Suppressor macrophage treated with lipopolysaccharide for 4 hours (primary cell): ENCODE measurements at regions not wholly inside any gene's neighbourhood (a gene's known extent, or its start where the extent isn't known, plus 50 kb on each side); places are given as distances from the start of the nearest gene placed in this dataset.
"Not testable (repeated sequence)": the region's sequence is repeated elsewhere in the genome, so short reads cannot be mapped to it uniquely, and the experiment has no call there.

Experiments
- DNase-seq: peaks from one replicate; pipeline ENCODE4 v3.0.0-alpha.2; 2020

DNA sequence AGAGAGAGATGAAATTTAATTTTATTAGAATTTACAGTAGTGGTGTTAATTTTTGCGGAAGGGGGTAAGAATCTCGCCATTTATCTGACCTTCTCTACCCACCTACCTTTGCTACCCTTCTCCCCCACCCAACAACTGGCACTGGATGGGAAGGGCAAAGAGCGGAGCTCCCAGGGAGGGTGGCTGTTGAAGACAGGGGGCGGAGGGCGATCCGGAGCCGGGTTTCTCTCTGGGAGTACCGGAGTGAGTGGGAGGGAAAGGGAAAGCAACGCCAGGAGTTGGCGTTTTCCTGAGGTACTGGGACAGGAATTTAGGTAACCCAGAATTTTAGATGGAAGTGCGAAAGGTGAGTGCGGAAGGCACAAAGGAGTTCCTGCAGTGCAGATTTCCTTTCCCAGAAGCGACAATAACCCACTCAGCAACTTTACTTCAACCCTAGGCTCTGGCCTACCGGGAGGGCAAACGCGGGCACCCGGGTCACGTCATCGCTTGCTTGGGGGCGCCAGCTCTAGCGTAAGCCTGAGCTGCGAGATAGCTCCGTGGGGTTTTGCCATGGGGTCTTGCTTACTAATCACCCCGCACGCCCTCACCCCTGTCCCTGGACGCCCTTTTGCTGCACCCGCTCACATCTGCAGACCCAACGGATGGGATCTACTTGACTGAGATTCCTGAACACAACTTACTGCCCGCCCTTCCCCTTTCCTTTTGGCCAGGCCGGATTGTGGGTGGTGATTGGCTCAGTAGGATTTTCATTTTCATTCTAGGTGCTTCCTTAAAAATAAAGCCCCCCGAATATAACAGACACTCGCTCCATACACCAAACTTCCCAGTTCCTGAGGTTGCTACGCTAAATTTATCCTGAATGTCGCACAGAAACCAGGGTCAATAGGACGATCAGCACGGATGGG lies 413.0 kb upstream of the ESRRG start:
- no peak for DNase-seq

DNA sequence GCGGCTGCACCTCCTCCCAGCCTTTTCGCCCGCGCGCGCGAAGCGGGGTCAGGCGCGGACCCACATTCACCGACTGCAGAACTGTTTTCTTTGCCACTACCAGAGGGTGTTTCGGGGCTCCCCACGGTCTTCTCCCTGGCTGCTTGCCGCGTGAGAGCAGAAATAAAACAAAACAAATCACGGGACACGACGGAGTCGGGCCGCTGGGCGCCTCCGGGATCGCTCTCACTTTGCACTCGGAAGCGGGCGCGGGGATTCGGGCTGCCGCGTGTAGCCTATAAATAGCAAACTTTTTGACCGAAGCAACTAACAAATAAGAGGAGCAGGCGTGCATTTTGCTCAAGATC lies 412.3 kb upstream of the ESRRG start:
- DNase-seq = no peak

DNA sequence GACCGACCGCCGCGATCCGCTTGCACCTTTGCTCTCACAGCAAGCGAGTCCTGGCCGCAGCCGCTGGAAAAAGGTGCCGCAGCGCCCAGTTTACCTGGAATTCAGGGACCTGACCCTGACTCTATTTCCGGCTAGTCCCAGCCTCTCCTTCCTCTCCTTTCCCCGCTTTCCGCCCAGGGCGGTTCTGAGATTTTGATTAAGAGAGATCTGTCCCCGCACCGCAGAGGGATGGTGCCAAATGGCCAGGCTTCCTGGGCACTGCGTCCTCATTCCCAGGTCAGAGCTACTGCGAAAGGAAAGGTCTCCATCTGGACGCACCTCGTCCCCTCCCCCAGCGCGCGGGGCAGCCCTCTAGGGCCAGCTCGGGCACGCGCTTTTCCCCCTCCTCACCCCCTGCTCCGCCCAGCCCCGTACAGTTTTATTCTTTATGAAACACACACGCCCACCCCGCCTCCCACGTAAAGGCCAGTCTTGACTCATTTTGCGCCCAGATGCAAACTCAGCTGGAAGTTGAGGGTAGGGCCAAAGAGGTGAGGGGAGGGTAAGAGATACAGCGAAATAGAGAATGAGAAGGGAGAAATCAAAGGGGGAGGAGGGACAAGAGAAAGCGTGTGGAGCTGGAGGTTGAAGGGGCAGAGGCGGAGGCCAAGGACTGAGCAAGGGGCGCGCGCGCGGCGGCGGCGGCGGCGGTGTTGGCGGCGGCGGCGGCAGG lies 411.8 kb upstream of the ESRRG start:
- no peak for DNase-seq

DNA sequence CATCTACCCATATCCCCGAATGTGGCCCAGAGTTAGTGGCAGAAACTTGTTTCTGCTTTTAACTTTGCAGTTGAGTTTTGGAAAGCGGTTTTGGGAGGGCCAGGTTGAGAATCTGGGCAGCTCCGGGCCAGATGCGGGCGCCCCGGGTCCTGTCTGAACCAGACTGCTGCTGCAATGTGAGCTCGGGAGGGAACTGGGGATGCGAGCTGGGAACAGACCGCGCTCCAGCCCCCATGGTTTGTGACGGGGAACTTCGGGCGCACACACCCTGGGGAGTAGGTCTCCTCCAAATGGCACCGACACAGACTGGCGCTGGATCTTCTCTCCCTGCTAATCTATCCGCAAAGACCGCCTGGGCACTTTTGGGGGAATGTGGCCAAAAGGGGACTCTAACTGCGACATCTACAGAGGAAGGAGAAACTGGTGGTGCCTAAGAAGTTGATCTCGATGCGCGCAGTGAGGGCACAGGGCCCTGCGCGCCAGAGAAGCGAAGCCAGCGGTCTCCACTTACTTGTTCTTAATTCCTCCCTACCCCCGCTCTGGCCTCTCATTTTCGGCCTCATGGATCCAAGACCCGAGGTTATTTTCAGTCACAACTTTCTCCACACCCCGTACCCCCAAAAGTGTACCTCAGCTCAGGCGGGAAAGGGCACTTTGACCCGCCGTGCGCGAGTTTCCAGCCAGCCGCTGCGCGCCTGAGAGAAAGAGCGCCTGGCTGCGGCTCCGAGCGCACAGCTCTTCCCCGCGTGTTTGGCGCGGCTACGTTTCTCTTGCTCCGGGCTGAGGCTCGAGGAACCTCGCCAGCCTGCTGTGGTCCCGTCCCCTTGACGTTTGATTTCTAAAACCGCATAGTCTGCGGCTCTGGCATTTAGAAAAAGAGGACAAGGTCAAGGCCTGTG lies 411.0 kb upstream of the ESRRG start:
- no peak for DNase-seq

DNA sequence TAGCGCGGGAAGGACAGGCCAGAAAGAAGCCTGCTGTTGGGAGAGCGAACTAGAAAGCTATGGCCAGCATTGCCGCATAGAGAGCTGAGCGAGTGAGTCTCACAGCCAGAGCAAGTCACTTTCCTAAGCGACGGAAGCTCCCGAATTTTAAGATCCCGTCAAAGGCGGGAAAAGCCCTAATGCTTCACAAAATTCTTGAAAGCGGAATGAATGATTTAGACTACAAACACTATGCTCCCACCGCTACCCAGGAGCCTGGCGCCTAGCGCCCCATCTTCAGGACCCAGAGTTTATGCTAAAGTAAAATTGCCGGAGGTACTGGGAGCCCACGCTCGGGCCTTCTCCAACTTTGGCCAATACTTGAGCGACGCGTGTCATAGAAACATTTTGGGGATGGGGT lies 409.9 kb upstream of the ESRRG start:
- DNase-seq = no peak

DNA sequence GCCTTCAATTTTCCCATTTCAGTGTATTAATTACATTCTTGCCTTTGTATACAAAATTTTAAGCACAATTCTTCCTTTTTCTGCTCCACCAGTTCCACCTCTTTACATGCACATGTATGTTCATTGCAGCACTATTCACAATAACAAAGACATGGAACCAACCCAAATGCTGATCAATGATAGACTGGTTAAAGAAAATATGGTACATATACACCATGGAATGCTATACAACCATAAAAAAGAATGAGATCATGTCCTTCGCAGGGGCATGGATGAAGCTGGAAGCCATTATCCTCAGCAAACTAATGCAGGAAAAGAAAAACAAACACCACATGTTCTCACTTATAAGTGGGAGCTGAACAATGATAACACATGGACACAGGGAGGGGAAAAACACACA lies 400.1 kb upstream of the ESRRG start:
- not testable (repeated sequence) for DNase-seq

DNA sequence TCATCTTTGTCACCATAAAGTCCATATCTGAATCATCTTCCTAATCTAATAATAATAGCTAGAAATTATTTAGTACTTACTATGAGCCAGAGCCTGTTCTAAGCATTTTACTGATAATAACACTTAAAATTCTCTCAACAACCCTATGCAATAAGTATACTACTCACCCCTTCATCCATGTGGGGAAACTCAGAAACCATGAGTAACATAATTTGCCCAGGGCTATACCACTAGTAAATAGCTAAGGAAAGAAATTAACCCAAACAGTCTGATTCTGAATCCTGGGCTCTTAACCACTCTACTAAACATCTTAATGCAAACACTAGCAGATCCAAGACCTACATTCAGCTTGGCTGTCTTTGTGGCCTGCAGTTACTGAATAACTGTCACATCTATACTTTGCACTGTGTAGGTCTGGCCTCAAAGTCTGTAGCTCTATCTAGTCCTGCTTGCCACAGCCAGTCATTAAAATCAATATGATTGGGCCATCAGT lies 394.8 kb upstream of the ESRRG start:
- no peak for DNase-seq

DNA sequence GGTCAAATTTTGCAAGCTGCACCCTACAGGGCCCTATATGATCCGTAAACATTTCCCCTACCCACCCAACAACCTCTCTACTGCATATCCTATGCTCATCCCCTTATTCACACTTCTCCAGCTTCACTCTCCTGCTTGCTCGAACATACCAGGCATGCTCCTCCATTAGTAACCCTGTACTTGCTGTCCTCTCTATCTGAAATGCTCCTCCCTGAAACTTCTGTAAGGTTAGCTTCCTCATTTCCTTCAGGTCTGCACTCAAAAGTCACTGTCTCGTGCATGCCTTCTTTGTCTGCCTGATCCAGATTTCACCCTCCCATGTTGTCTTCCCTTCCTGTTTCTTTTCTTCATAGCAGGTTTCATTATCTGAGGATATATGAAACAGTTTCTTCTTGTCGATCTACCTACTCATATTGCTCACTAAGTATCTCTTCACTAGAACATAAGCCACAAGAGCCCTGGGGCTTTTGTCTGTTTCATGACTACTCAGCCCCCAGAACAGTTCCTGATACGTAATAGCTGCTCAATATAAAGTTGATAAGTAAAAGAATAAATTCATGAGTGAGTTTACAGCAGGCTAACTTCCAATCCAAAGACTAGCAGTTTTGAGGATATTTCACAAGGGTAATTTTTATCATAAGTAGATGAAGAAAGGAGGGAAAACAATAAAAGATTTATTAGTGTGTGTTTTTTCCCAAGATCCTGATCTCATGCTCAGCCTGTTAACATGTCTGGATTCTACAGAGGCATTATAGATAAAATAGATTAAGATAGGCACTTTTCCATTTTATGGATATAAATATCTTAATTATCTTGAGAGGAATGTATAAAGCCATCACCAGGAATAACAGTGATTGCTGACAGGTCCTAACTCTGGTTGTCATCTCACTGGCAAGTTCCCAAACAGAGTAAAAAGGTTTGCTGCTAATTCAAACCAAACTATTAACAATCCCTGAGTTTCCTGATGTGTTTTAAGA lies 392.5 kb upstream of the ESRRG start:
- no peak for DNase-seq

DNA sequence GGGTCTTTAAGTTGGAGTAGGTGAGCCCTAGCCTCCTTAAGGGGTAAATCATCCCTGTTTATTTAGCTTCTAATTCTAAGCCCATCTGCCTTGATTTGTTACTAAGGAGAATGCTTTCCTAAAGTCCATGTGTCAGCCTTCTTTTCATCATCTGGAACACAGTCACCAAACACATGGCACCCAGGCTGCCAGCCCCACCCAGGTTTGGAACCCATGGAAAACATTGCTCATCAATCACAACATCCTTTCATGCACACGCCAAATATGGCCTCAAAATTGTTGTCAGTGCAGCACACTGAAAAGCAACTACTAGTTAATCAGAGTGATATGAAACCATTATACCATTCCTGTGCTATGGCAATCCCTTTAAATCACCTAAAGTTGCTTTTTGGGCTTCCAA lies 386.7 kb upstream of the ESRRG start:
- no peak for DNase-seq

DNA sequence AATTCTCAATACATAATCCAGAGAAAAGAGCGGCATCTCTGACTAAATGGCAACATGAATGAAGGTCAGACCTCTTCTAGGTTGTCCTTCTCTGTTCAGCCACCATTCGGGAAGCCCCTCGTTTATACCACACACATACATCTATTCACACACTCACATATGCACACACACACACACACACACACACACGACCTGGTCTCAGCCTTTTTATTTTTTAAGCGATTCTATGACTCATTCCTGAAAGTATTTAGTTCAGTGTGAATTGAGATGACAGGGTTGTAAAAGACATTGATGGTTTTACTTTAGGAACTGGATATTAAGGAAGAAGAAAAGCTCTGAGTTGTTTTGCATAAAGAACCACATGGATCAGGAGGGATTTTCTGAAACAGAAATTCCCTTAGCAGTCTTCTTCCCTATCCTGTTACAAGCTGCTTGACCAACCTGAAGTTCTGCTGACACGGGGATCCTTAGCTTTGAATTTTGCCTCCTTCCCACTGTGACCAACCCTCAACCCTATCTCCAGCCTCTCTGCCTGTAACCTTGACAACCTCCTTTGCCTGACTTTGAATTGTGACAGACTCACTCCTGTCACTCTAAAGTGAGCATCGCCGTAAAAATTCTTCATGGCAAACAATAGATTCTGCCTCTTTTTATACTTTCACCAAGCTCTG lies 383.1 kb upstream of the ESRRG start:
- DNase-seq = no peak

DNA sequence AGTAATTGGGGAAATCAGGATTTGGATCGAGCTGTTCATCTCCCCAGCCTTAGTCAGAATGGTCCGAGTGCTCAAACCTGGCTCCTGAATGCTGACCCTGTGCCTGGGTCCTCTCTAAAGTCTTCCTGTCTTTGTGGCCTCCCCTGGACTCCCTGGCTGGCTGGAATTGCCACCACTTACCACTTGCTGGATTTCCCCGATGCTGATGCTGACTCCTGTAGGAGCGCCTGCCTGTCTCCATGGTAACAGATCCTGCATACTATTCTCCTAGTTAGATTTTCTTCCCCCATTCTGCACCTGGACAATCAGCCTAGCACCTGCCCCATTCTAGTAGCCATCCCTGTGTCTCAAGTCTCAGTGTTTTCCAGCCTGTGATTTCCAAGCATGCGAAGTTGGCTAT lies 382.2 kb upstream of the ESRRG start:
- DNase-seq = no peak

DNA sequence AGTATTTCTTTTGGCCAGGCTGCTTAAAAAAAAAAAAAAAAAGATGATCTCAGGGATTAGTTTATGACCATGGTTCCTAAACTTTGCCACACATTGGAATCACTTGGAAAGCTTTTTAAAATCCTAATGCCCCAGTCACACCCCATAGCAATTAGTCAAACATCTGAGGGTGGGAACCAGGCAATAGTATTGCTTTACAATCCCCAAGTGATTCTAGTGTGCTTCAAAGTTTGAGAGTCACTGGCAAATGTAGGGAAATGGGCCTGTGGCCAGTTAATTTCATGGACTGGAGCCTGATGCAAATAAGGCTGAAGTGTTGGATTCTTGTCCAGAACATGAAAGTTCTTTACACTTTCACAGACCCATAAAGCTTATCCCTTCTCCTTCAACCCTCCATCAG lies 374.6 kb upstream of the ESRRG start:
- DNase-seq = no peak

DNA sequence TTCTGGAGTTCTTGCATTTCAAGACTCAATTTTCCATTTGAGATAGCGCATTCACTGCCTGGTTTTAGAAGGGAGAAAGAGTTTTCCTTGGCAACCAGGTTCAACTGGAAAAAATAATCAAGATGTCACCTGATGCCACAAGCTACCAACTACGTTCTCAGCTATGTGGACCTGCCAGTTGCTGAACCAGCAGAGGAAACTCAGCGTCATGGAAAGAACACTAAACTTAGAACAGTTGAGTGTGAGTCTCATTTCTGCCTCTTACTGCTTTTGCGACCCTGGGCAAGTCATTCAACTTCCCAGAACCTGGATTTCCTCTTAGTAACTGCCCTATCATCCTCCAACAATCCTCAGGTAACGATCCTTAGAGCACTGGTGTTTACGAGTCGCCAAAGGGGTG lies 373.0 kb upstream of the ESRRG start:
- DNase-seq = no peak

DNA sequence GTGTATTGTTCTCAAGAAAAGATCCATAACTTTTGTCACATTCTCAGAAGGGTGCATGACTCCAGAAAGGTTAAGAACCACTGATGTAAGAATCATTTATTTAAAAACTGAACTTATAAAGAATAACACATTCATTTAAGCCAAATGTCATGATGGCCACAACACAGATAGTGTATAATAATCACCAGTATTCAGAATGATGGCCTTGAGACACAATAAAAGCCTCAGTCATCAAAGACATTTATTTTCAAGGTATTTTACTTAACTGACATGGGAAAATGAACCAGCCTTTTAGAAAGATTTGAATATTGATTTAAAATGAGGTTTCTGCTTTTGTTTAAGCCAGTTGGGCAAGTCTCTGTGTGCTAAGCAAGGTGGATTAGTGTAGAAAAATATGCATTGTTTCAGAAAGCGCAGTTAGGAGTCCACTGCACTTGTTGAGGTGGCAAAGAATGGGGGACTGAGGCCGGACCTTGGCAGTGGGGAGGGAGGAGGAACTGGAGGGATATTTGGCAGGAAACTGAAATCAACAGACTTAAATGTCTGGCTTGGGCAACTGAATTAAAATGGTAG lies 371.9 kb upstream of the ESRRG start:
- DNase-seq = no peak

DNA sequence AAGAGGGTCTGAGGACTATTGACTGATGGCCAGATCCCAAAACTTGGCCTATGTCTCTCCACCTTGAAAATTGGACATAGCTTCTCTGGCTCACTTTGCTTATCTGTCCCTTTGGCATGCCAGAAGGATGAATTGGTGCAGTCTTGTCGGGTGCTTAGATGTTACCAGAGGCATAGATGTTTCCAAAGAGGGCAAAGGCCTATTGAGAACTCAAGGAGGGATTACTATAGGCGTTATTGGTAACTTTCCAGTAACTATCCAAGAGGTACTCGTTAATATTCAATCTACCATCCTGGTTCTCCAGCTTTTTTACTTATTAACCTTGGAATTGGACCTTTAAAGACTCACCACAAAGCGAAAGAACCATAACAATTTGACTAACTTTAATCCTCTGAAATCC lies 368.3 kb upstream of the ESRRG start:
- no peak for DNase-seq

DNA sequence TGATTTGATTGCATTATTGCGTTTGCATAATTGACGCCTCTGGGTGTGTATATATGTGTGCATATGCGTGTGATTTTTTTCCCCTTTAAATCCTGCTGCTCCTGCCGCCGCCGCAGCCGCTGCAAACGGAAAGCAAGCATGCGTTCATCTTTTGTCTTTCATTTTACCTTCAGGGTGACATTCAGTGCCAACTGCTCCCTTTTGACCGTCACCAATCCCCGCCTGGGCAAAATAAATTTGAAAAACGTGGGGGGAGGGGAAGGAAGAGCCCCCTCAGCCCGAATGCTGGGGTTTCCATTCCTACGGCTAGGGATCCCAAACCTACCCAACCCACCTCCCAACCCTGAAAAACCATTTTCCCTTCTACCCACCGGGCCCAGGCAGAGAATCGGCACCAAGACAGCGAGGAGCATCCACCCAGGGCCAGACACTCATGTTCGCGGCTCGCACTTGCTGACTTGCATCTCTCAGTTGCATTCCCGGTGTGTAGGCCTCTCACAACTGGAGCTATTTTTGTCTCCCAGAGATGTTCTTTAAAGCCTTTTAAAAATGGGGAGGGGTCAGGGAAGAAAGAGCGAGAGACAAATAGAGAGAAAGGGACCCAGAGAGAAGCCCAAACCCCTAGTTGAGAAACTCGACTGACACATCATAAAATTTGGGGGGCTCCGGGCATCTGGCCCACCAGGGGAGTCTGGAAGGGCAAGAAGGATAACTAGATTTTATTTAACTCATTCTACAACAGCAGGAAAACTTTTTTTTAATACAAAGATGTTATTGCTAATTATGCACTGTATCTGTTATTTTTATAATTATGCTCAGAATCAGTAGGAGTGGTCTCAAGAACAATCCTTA lies 367.1 kb upstream of the ESRRG start:
- DNase-seq = no peak

DNA sequence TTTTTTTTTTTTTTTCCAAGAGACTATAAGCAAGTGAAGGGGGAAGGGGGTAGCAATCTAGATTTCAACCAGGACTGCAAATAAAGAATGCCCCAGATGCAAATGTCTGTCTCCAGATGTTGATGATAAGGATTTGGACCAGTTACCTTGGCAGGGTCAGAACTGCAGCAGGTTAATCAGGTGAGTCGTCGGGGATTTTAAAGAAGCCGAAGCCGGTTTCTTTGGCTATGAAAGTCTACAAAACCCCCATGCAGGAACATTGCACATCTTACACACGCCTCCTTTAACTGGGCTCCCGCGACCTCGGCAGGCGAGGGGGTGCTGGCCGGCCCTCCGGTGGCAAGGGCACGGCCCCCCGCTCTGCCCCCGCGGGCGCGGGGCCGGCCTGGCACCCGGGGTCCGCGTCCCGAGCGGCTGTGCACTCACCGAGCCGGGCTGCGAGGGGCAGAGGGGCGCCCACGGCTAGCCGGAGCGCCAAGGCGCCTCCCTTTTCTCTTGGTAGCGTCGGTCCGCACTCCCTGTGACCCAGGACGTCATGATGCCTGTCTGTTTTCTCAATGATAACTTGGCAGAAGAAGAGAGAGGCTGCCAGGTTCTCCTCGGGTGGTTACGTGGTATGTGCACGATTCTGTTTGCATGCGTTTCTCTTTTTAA lies 366.3 kb upstream of the ESRRG start:
- DNase-seq = no peak

DNA sequence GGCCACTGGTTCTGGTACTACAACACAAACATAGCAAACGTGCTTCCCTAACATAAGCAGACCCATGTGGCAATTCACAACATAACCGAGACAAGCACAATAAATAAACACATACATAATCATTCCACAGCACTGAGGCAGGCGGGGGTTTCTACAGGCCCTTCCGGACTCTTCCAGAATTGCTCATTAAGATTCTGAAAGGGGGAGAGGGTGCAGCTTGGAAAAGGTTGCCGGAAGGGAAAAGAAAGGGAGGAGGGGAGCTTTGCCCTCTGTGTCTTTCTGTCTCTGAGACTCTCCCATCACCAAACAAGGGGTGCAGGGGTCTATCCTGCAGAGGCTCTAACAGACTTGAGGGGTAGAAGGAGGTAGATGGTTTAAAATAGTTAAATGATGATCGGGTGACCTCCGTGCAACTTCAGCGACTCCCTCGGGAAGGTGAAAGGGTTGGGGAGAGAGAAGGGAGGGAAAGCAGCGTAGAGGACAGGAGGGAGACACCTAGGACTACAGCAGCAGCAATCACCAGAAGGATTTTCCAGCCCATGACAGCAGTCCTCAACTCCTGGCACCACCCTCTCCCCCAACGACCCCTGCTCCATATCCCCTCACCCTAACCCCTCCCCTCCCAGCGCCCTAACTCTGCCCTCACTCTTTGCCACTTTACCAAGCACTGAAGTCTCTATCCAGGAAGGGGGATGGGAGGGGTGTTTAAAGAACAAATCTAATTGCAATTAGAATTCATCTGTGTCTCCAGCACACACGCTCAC lies 365.5 kb upstream of the ESRRG start:
- DNase-seq = no peak

DNA sequence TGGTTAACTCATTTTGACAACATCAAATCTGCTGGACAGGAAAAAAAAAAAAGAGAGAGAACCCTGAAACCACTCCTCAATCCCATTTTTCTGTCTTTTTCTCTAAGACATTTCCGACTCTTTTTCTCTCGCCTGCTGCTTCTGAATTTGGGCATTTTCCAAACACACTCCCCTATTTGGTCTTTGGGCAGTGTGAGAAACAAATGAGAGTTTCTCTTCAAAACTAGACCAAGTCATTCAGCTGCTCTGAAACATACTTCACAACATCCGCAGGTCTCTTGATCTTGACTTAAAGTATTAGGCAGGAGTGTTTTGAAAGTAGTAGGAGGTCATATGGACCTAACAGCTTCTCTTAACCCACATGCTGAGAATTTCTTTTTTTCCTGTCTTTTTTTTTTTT lies 364.8 kb upstream of the ESRRG start:
- no peak for DNase-seq
